ENCODE measurements at regions not wholly inside any gene's neighbourhood (a gene's known extent, or its start where the extent isn't known, plus 50 kb on each side); places are given as distances from the start of the nearest gene placed in this dataset.

GRCh38 chr6:167703781-167704180 lies 122.9 kb upstream of the AFDN start:
- TF ChIP-seq ARNTL (CRISPR knock-in tag; IDR thresholded peaks at IDR 0.05; ENCODE audit: borderline replicate concordance, low read depth) (no peak), PATZ1 (CRISPR knock-in tag; IDR thresholded peaks at IDR 0.05; ENCODE audit: borderline replicate concordance) (no peak), ISL1 (CRISPR knock-in tag; IDR thresholded peaks at IDR 0.05) (no peak), RARB (CRISPR knock-in tag; IDR thresholded peaks at IDR 0.05) (no peak)

Data from SK-N-SH treated with all-trans-retinoic acid at 6 μM for 48 hours (cell line).